ENCODE measurements at regions not wholly inside any gene's neighbourhood (a gene's known extent, or its start where the extent isn't known, plus 50 kb on each side); places are given as distances from the start of the nearest gene placed in this dataset.

- no peak overlapping the region for H3K27ac ChIP-seq
- H3K36me3 ChIP-seq = no peaks in the 10 kb centered on the region
- peaks cover 0 to 21% (median 3%) of the 10 kb centered on the region in 3 donors for H3K4me1 ChIP-seq
- no peak overlapping the region for H3K4me3 ChIP-seq
- no peak for ATAC-seq
- WGBS, 2 donors (ENCODE audit: low coverage in 1 of 2) = 67 to 83% methylated on average over 1 to 3 of the region's 3 CpGs
- no peaks in the 10 kb centered on the region for H3K9me3 ChIP-seq
- H3K27me3 ChIP-seq = no peaks in the 10 kb centered on the region
- TF ChIP-seq EP300 (IDR thresholded peaks at IDR 0.05) = no peak
- TF ChIP-seq POLR2AphosphoS5 (IDR thresholded peaks at IDR 0.05) = no peak
- TF ChIP-seq CTCF (IDR thresholded peaks at IDR 0.05) = no peak
- no peak for TF ChIP-seq POLR2A (IDR thresholded peaks at IDR 0.05)
Measured at GRCh38 chr2:212945526-212945925, 205.9 kb downstream of the IKZF2 start.

GRCh38 chr2:212943351-212943750, 208.1 kb downstream of the IKZF2 start:
- TF ChIP-seq EP300 (IDR thresholded peaks at IDR 0.05) = no peak
- no peak for TF ChIP-seq POLR2A (IDR thresholded peaks at IDR 0.05)
- TF ChIP-seq CTCF (IDR thresholded peaks at IDR 0.05) = no peak
- no peak for TF ChIP-seq POLR2AphosphoS5 (IDR thresholded peaks at IDR 0.05)
- 57 to 65% methylated on average over 2 to 3 of the region's 3 CpGs for WGBS, 2 donors (ENCODE audit: low coverage in 1 of 2)
- peaks cover 0 to 28% (median 3%) of the 10 kb centered on the region in 3 donors for H3K4me1 ChIP-seq
- no peak overlapping the region for H3K4me3 ChIP-seq
- H3K9me3 ChIP-seq = no peaks in the 10 kb centered on the region
- H3K36me3 ChIP-seq = no peaks in the 10 kb centered on the region
- H3K27ac ChIP-seq = peak overlapping the region in 1 of 4 donors; percentile 13
- no peak for ATAC-seq
- H3K27me3 ChIP-seq = no peaks in the 10 kb centered on the region

DNA sequence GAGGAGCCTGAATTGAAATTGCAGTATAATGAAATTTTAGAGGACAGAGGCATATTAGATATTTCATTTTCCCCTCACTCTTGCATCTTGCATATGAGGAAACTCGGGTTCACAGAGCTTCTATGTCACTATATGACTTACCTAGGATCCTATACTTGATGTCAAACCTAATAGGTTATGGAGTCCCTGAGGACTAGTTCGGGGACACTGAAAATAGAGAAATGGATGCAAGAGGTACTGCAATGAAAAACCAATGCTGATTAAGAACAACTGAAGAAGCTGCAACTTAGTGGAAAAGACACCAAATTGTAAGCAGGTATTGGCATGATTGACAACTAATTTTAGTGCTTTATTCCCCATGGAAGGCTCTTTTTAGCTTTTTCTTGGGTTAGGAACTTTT, 210.1 kb downstream of the IKZF2 start:
- H3K4me3 ChIP-seq = no peak overlapping the region
- TF ChIP-seq EP300 (IDR thresholded peaks at IDR 0.05) (no peak), POLR2A (IDR thresholded peaks at IDR 0.05) (no peak)
- 54 to 63% methylated on average over 2 of the region's 2 CpGs for WGBS, 2 donors (ENCODE audit: low coverage in 1 of 2)
- H3K27me3 ChIP-seq = no peaks in the 10 kb centered on the region
- no peaks in the 10 kb centered on the region for H3K9me3 ChIP-seq
- no peak overlapping the region for H3K27ac ChIP-seq
- no peak for ATAC-seq
- peaks cover 0 to 28% (median 3%) of the 10 kb centered on the region in 3 donors for H3K4me1 ChIP-seq
- H3K36me3 ChIP-seq = no peaks in the 10 kb centered on the region

GRCh38 chr2:212940816-212941215, 210.6 kb downstream of the IKZF2 start:
- ATAC-seq = no peak
- Histone ChIP-seq H3K4me1 (peaks cover 0 to 28% (median 3%) of the 10 kb centered on the region in 3 donors), H3K4me3 (no peak overlapping the region), H3K27ac (peak overlapping the region in 1 of 4 donors; percentile 14), H3K27me3 (no peaks in the 10 kb centered on the region), H3K9me3 (no peaks in the 10 kb centered on the region), H3K36me3 (no peaks in the 10 kb centered on the region)
- WGBS, 2 donors (ENCODE audit: low coverage in 1 of 2) = 0% methylated on average over 2 of the region's 2 CpGs
- TF ChIP-seq POLR2A (IDR thresholded peaks at IDR 0.05) (no peak), EP300 (IDR thresholded peaks at IDR 0.05) (no peak), CTCF (IDR thresholded peaks at IDR 0.05) (no peak), POLR2AphosphoS5 (IDR thresholded peaks at IDR 0.05) (no peak)

DNA sequence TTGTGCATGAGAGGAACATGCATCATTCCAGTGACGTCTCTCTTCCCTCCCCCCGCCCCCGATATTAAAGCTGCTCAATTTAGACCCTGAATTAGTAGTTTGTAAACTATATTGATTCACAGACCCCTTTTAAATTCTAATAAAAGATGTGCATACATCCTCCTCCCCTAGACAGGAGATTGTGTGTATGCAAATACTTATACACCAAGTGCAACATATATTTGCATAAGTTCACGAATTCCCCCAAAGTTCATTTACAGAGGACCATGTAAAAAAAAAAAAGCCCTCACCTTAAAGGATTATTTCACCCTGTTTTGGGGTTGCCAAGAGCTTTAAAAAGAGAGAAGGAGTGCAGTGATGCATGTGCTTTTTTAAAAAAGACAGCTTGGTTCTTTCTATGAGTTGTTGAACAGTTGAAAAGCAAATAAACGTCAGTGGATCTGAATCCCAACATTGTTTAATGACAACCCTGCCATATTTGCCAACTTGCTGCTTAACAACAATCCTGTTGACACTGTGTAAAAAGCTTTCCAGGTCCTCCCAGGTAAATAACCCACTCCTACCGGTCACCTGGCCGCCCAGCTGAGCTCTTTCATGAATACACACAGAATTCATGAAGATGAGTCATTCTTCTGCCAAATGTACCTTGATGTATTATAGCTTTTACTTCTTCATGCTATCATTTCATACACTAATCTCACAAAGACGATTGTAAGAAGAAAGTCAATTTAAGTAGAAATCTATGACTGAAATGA, 211.5 kb downstream of the IKZF2 start:
- no peak for ATAC-seq
- no peak overlapping the region for H3K27ac ChIP-seq
- no peak overlapping the region for H3K4me3 ChIP-seq

More for the DNA sequence above, 211.5 kb downstream of the IKZF2 start:
- Histone ChIP-seq H3K4me1 (peaks cover 0 to 28% (median 3%) of the 10 kb centered on the region in 3 donors), H3K36me3 (no peaks in the 10 kb centered on the region), H3K27me3 (no peaks in the 10 kb centered on the region), H3K9me3 (no peaks in the 10 kb centered on the region)
- WGBS, 2 donors (ENCODE audit: low coverage in 1 of 2) = 49 to 61% methylated on average over 5 to 6 of the region's 8 CpGs
- TF ChIP-seq CTCF (IDR thresholded peaks at IDR 0.05) (no peak), POLR2A (IDR thresholded peaks at IDR 0.05) (no peak), EP300 (IDR thresholded peaks at IDR 0.05) (no peak), POLR2AphosphoS5 (IDR thresholded peaks at IDR 0.05) (no peak)

Measured in gastroesophageal sphincter (tissue), 4 donors.